ENCODE measurements at regions not wholly inside any gene's neighbourhood (a gene's known extent, or its start where the extent isn't known, plus 50 kb on each side); places are given as distances from the start of the nearest gene placed in this dataset.

- Histone ChIP-seq H3K9me3 (ENCODE audit: insufficient read depth, low read length) (no peaks in the 10 kb centered on the region), H3K4me3 (ENCODE audit: insufficient read length, low read depth) (no peak overlapping the region), H3K27me3 (ENCODE audit: insufficient read depth, insufficient read length) (no peaks in the 10 kb centered on the region), H3K9ac (ENCODE audit: insufficient read length, low read depth) (no peak overlapping the region), H3K4me1 (ENCODE audit: insufficient read depth, insufficient read length) (no peaks in the 10 kb centered on the region), H3K36me3 (ENCODE audit: insufficient read depth, insufficient read length, low read length) (no peaks in the 10 kb centered on the region)
- no peak for DNase-seq (ENCODE audit: low read depth, low spot score)
- TF ChIP-seq SUZ12 (IDR thresholded peaks at IDR 0.05; ENCODE audit: extremely low read depth, insufficient read depth, insufficient read length) (no peak), ZNF274 (IDR thresholded peaks at IDR 0.05; ENCODE audit: low read depth, low read length) (no peak), YY1 (IDR thresholded peaks at IDR 0.05; ENCODE audit: insufficient read depth, insufficient read length) (no peak)
Measured at GRCh38 chr7:49174396-49174795, 250.0 kb downstream of the CDC14C start.

DNA sequence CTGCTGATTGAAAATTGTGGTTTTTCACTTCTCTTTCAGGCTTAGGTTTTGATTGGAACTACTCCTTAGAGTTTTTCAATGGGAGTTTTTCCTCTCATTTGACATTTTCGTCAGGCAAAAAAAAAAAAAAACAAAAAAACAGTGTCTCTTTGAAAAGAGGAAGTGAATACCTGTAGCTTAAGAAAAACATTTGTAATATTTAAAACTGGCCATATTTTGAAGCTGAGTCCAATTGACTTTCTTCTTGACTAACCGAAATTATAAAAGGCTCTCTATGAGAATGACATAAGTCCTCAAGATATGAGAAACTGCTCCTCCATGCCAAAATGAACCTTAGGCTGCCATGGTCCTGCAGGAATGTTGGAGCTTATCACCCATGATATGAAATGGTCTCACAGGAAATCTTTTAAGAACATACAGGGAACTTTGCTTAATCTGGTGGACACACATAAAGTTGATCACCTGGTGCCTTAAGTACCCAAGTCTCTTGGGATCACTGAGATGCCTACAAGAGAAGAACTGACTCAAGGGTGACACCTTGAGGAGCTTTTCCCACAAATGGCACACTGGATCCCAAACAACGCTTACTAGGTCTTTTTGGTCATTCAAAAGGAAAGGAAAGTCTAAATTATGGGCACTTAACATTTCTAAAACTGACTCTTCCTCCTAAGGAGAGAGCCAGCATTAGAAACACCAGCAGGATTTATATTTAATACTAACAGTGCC is 263.4 kb downstream of the CDC14C start:
- no peak overlapping the region for H3K9ac ChIP-seq (ENCODE audit: insufficient read length, low read depth)
- H3K4me3 ChIP-seq (ENCODE audit: insufficient read length, low read depth), result no peak overlapping the region
- no peaks in the 10 kb centered on the region for H3K9me3 ChIP-seq (ENCODE audit: insufficient read depth, low read length)
- H3K4me1 ChIP-seq (ENCODE audit: insufficient read depth, insufficient read length), result no peaks in the 10 kb centered on the region
- H3K27me3 ChIP-seq (ENCODE audit: insufficient read depth, insufficient read length), result no peaks in the 10 kb centered on the region
- TF ChIP-seq YY1 (IDR thresholded peaks at IDR 0.05; ENCODE audit: insufficient read depth, insufficient read length) (no peak), SUZ12 (IDR thresholded peaks at IDR 0.05; ENCODE audit: extremely low read depth, insufficient read depth, insufficient read length) (no peak), ZNF274 (IDR thresholded peaks at IDR 0.05; ENCODE audit: low read depth, low read length) (no peak)
- DNase-seq (ENCODE audit: low read depth, low spot score), result no peak
- no peaks in the 10 kb centered on the region for H3K36me3 ChIP-seq (ENCODE audit: insufficient read depth, insufficient read length, low read length)

DNA sequence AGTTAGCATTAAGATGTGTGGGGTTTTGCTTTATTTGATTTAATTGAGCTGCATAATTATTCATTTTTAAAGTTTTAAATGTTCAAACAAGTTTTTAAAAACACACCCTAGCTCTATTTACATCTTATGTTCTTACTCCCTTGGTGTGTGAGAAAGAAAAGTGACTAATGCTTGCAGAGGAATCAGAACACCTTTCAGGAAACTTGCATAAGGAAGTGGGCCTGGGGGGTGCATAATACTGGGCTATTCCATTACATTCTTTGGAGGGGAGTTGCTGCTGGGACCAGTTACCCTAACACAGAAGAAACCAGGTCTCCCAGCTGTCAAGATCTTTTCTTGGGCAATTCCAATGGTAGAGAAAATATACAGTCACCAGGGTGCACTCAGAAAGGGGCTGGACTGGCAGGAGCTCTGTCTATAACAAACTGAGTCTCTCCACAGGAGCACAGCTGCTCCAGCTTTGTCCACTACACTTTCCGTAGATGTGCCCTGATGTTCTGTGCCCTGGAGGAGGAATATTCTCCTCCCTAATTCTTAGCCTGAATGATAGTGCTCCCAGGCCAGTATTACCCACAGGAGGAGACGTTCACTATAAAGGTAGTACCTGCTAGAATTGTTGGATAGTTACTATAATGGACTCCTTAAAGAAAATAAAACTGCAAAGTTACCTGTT is 304.2 kb downstream of the CDC14C start:
- Histone ChIP-seq H3K9me3 (ENCODE audit: insufficient read depth, low read length) (no peaks in the 10 kb centered on the region), H3K4me3 (ENCODE audit: insufficient read length, low read depth) (no peak overlapping the region), H3K4me1 (ENCODE audit: insufficient read depth, insufficient read length) (no peaks in the 10 kb centered on the region), H3K9ac (ENCODE audit: insufficient read length, low read depth) (no peak overlapping the region), H3K36me3 (ENCODE audit: insufficient read depth, insufficient read length, low read length) (no peaks in the 10 kb centered on the region), H3K27me3 (ENCODE audit: insufficient read depth, insufficient read length) (no peaks in the 10 kb centered on the region)
- DNase-seq (ENCODE audit: low read depth, low spot score), result no peak
- TF ChIP-seq SUZ12 (IDR thresholded peaks at IDR 0.05; ENCODE audit: extremely low read depth, insufficient read depth, insufficient read length), result no peak
- no peak for TF ChIP-seq ZNF274 (IDR thresholded peaks at IDR 0.05; ENCODE audit: low read depth, low read length)
- no peak for TF ChIP-seq YY1 (IDR thresholded peaks at IDR 0.05; ENCODE audit: insufficient read depth, insufficient read length)

GRCh38 chr7:49229246-49229645 is 304.9 kb downstream of the CDC14C start:
- H3K36me3 ChIP-seq (ENCODE audit: insufficient read depth, insufficient read length, low read length), result no peaks in the 10 kb centered on the region
- DNase-seq (ENCODE audit: low read depth, low spot score), result no peak
- H3K27me3 ChIP-seq (ENCODE audit: insufficient read depth, insufficient read length), result no peaks in the 10 kb centered on the region
- no peak overlapping the region for H3K9ac ChIP-seq (ENCODE audit: insufficient read length, low read depth)
- H3K4me3 ChIP-seq (ENCODE audit: insufficient read length, low read depth), result no peak overlapping the region
- H3K9me3 ChIP-seq (ENCODE audit: insufficient read depth, low read length), result no peaks in the 10 kb centered on the region
- TF ChIP-seq ZNF274 (IDR thresholded peaks at IDR 0.05; ENCODE audit: low read depth, low read length), result no peak
- TF ChIP-seq SUZ12 (IDR thresholded peaks at IDR 0.05; ENCODE audit: extremely low read depth, insufficient read depth, insufficient read length), result no peak
- no peak for TF ChIP-seq YY1 (IDR thresholded peaks at IDR 0.05; ENCODE audit: insufficient read depth, insufficient read length)
- no peaks in the 10 kb centered on the region for H3K4me1 ChIP-seq (ENCODE audit: insufficient read depth, insufficient read length)

- TF ChIP-seq YY1 (IDR thresholded peaks at IDR 0.05; ENCODE audit: insufficient read depth, insufficient read length), result no peak
- TF ChIP-seq SUZ12 (IDR thresholded peaks at IDR 0.05; ENCODE audit: extremely low read depth, insufficient read depth, insufficient read length), result no peak
- no peak for TF ChIP-seq ZNF274 (IDR thresholded peaks at IDR 0.05; ENCODE audit: low read depth, low read length)
- Histone ChIP-seq H3K9me3 (ENCODE audit: insufficient read depth, low read length) (peaks cover 9% of the 10 kb centered on the region), H3K4me1 (ENCODE audit: insufficient read depth, insufficient read length) (no peaks in the 10 kb centered on the region), H3K27me3 (ENCODE audit: insufficient read depth, insufficient read length) (no peaks in the 10 kb centered on the region), H3K36me3 (ENCODE audit: insufficient read depth, insufficient read length, low read length) (no peaks in the 10 kb centered on the region), H3K9ac (ENCODE audit: insufficient read length, low read depth) (no peak overlapping the region), H3K4me3 (ENCODE audit: insufficient read length, low read depth) (no peak overlapping the region)
- no peak for DNase-seq (ENCODE audit: low read depth, low spot score)
Measured at GRCh38 chr7:49243521-49243920, 319.2 kb downstream of the CDC14C start.

DNA sequence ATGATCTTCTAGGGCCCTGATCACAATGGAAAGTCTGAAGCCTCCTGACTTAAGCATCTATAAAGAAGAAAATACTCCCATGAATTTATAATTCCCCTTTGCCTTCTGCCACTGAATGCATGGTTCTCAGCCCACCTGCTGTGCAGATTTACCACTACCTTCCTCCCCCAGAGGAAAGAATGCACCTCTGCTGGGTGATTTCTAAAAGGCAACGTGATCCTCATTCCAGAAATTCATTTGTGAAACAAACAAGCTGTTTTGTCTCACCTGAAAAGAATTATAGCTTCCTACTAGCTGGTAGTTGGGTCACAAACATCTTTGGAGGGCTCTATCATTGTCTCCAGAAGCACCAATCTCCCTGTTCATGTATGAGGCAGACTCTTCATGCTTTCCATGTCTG is 320.2 kb downstream of the CDC14C start:
- no peak for TF ChIP-seq ZNF274 (IDR thresholded peaks at IDR 0.05; ENCODE audit: low read depth, low read length)
- TF ChIP-seq SUZ12 (IDR thresholded peaks at IDR 0.05; ENCODE audit: extremely low read depth, insufficient read depth, insufficient read length), result no peak
- no peak for TF ChIP-seq YY1 (IDR thresholded peaks at IDR 0.05; ENCODE audit: insufficient read depth, insufficient read length)
- no peak overlapping the region for H3K9ac ChIP-seq (ENCODE audit: insufficient read length, low read depth)
- H3K9me3 ChIP-seq (ENCODE audit: insufficient read depth, low read length), result no peaks in the 10 kb centered on the region; the same call in 1 of the 2 replicates
- H3K27me3 ChIP-seq (ENCODE audit: insufficient read depth, insufficient read length), result no peaks in the 10 kb centered on the region
- H3K4me1 ChIP-seq (ENCODE audit: insufficient read depth, insufficient read length), result no peaks in the 10 kb centered on the region
- H3K4me3 ChIP-seq (ENCODE audit: insufficient read length, low read depth), result no peak overlapping the region
- no peaks in the 10 kb centered on the region for H3K36me3 ChIP-seq (ENCODE audit: insufficient read depth, insufficient read length, low read length)
- DNase-seq (ENCODE audit: low read depth, low spot score), result peak; percentile 80

- H3K36me3 ChIP-seq (ENCODE audit: insufficient read depth, insufficient read length, low read length), result no peaks in the 10 kb centered on the region
- no peak overlapping the region for H3K4me3 ChIP-seq (ENCODE audit: insufficient read length, low read depth)
- DNase-seq (ENCODE audit: low read depth, low spot score), result peak; percentile 49
- H3K9ac ChIP-seq (ENCODE audit: insufficient read length, low read depth), result no peak overlapping the region
- no peaks in the 10 kb centered on the region for H3K27me3 ChIP-seq (ENCODE audit: insufficient read depth, insufficient read length)
- no peak for TF ChIP-seq YY1 (IDR thresholded peaks at IDR 0.05; ENCODE audit: insufficient read depth, insufficient read length)
- TF ChIP-seq ZNF274 (IDR thresholded peaks at IDR 0.05; ENCODE audit: low read depth, low read length), result no peak
- no peak for TF ChIP-seq SUZ12 (IDR thresholded peaks at IDR 0.05; ENCODE audit: extremely low read depth, insufficient read depth, insufficient read length)
- H3K4me1 ChIP-seq (ENCODE audit: insufficient read depth, insufficient read length), result no peaks in the 10 kb centered on the region
- H3K9me3 ChIP-seq (ENCODE audit: insufficient read depth, low read length), result no peaks in the 10 kb centered on the region
Measured at GRCh38 chr7:49245062-49245461, 320.7 kb downstream of the CDC14C start.
